Upper lobe of left lung (tissue), 4 donors: ENCODE measurements at regions not wholly inside any gene's neighbourhood (a gene's known extent, or its start where the extent isn't known, plus 50 kb on each side); places are given as distances from the start of the nearest gene placed in this dataset.

ENCODE experiments used
- POLR2A ChIP-seq, 4 donors: fragments of 450-650 bp; IDR thresholded peaks; one replicate each; pipeline ENCODE4 v1.5.1; 2016 to 2017; ENCODE audit warnings: antibody characterized with exemption in 4 of 4, mild to moderate bottlenecking in 2 of 4
- TF ChIP-seq, protein P1 (sequence below), 6 experiments: fragments of 450-650 bp in 4 of 6; fragments of 200-600 bp in 2 of 6; sonication (generic) in 2 of 6; IDR thresholded peaks; one replicate each; pipeline ENCODE4 v1.5.1; 2016 to 2019; ENCODE audit warnings: antibody characterized with exemption in 6 of 6

DNA sequence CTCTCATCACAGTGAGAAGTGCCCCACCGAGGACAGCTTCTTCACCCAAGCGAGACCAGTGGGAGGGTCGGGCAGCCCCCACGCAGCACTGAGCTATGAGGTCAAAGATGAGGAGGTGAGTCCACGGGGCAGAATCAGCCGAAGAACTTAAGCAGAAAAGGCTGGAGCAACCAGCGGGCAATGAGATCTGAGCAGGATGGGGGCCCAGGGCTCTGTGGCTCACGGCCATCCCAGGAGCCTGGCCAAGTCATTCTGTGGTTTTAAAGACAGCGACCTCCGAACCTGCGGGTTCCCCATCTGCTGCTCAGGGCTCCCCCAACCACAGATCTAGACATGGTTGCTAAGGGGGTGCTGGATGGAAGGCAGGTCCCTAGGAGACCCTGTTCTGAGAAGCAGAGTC, 202.6 kb downstream of the RBFOX3 start:
- TF ChIP-seq, protein P1, sequence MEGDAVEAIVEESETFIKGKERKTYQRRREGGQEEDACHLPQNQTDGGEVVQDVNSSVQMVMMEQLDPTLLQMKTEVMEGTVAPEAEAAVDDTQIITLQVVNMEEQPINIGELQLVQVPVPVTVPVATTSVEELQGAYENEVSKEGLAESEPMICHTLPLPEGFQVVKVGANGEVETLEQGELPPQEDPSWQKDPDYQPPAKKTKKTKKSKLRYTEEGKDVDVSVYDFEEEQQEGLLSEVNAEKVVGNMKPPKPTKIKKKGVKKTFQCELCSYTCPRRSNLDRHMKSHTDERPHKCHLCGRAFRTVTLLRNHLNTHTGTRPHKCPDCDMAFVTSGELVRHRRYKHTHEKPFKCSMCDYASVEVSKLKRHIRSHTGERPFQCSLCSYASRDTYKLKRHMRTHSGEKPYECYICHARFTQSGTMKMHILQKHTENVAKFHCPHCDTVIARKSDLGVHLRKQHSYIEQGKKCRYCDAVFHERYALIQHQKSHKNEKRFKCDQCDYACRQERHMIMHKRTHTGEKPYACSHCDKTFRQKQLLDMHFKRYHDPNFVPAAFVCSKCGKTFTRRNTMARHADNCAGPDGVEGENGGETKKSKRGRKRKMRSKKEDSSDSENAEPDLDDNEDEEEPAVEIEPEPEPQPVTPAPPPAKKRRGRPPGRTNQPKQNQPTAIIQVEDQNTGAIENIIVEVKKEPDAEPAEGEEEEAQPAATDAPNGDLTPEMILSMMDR (IDR thresholded peaks at IDR 0.05) = no peak
- no peak for TF ChIP-seq POLR2A (IDR thresholded peaks at IDR 0.05)
